ENCODE measurements at regions not wholly inside any gene's neighbourhood (a gene's known extent, or its start where the extent isn't known, plus 50 kb on each side); places are given as distances from the start of the nearest gene placed in this dataset.

- no peaks in the 10 kb centered on the region for H3K27me3 ChIP-seq (ENCODE audit: insufficient read depth, low read depth, low read length)
- no peaks in the 10 kb centered on the region for H3K36me3 ChIP-seq (ENCODE audit: insufficient read depth, low read length)
- H4K20me1 ChIP-seq (ENCODE audit: insufficient read depth) = no peaks in the 10 kb centered on the region
- H3F3A ChIP-seq (ENCODE audit: insufficient read depth, low read length, poor library complexity, severe bottlenecking) = no peaks in the 10 kb centered on the region
- TF ChIP-seq POLR2AphosphoS5 (IDR thresholded peaks at IDR 0.05) (peak; percentile 55), EP300 (conservative IDR thresholded peaks at IDR 0.05; ENCODE audit: poor library complexity, severe bottlenecking) (peak; percentile 61), SMC3 (conservative IDR thresholded peaks at IDR 0.05; ENCODE audit: poor library complexity) (no peak), EZH2 (IDR thresholded peaks at IDR 0.05; ENCODE audit: borderline replicate concordance, insufficient read depth, low read length, poor library complexity, severe bottlenecking) (no peak), MXI1 (conservative IDR thresholded peaks at IDR 0.05; ENCODE audit: poor library complexity, severe bottlenecking) (peak; percentile 20)
- TF ChIP-seq, protein P1, sequence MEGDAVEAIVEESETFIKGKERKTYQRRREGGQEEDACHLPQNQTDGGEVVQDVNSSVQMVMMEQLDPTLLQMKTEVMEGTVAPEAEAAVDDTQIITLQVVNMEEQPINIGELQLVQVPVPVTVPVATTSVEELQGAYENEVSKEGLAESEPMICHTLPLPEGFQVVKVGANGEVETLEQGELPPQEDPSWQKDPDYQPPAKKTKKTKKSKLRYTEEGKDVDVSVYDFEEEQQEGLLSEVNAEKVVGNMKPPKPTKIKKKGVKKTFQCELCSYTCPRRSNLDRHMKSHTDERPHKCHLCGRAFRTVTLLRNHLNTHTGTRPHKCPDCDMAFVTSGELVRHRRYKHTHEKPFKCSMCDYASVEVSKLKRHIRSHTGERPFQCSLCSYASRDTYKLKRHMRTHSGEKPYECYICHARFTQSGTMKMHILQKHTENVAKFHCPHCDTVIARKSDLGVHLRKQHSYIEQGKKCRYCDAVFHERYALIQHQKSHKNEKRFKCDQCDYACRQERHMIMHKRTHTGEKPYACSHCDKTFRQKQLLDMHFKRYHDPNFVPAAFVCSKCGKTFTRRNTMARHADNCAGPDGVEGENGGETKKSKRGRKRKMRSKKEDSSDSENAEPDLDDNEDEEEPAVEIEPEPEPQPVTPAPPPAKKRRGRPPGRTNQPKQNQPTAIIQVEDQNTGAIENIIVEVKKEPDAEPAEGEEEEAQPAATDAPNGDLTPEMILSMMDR (IDR thresholded peaks at IDR 0.05; ENCODE audit: poor library complexity, severe bottlenecking) = no peak
- no peaks in the 10 kb centered on the region for H3K9me3 ChIP-seq (ENCODE audit: low read length)
- H3K4me3 ChIP-seq (ENCODE audit: low read length) = peak overlapping the region; percentile 35
- H2AFZ ChIP-seq (ENCODE audit: low read depth, low read length) = no peak overlapping the region
- peak overlapping the region; percentile 60 for H3K27ac ChIP-seq (ENCODE audit: low read length)
- H3K9ac ChIP-seq (ENCODE audit: low read length) = peak overlapping the region; percentile 34
- H3K4me2 ChIP-seq (ENCODE audit: low read length) = no peak overlapping the region
- H3K9me2 ChIP-seq (ENCODE audit: insufficient read depth, low read length) = no peaks in the 10 kb centered on the region
- H3K79me2 ChIP-seq (replicated peaks; ENCODE audit: insufficient read depth, low read length) = no peaks in the 10 kb centered on the region
Observed at GRCh38 chr15:77810130-77810571, 177.4 kb upstream of the LINGO1 start.

DNA sequence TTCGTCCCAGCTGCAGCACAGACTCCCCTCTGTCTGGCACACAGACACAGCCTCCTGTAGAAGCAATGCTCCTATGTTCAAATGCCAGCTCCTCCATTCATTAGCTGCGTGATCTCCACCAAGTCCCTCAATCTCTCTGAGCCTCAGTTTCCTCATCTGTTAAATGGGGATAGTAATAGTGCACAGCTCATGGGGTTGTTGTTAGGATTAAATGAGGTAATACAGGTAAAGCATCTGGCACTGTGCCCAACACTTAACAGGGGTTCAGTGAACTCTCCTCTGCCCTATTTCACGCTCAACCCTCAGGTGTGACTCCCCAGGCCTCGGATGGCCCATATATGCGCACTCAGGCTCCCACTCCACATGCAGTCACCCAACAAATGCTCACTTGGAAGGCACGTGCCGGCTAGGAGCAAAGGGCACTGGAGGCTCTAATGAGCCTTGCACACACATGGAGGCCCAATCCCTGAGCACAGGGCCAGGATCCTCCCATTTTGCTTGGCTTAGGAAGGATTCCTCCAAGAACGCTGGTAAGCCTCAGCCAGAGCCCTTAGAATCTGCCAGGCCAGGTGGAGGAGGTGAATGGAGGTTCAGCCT is 176.0 kb upstream of the LINGO1 start:
- Histone ChIP-seq H3K27ac (ENCODE audit: low read length) (no peak overlapping the region), H4K20me1 (ENCODE audit: insufficient read depth) (no peaks in the 10 kb centered on the region), H3K9me3 (ENCODE audit: low read length) (no peaks in the 10 kb centered on the region), H3F3A (ENCODE audit: insufficient read depth, low read length, poor library complexity, severe bottlenecking) (no peaks in the 10 kb centered on the region), H3K4me3 (ENCODE audit: low read length) (no peak overlapping the region), H3K36me3 (ENCODE audit: insufficient read depth, low read length) (no peaks in the 10 kb centered on the region), H3K4me2 (ENCODE audit: low read length) (no peak overlapping the region), H2AFZ (ENCODE audit: low read depth, low read length) (no peak overlapping the region), H3K9me2 (ENCODE audit: insufficient read depth, low read length) (no peaks in the 10 kb centered on the region), H3K9ac (ENCODE audit: low read length) (no peak overlapping the region), H3K27me3 (ENCODE audit: insufficient read depth, low read depth, low read length) (no peaks in the 10 kb centered on the region), H3K79me2 (replicated peaks; ENCODE audit: insufficient read depth, low read length) (no peaks in the 10 kb centered on the region)
- no peak for TF ChIP-seq MXI1 (conservative IDR thresholded peaks at IDR 0.05; ENCODE audit: poor library complexity, severe bottlenecking)
- no peak for TF ChIP-seq EP300 (conservative IDR thresholded peaks at IDR 0.05; ENCODE audit: poor library complexity, severe bottlenecking)
- TF ChIP-seq SMC3 (conservative IDR thresholded peaks at IDR 0.05; ENCODE audit: poor library complexity) = no peak
- no peak for TF ChIP-seq REST (IDR thresholded peaks at IDR 0.05; ENCODE audit: borderline replicate concordance)
- no peak for TF ChIP-seq POLR2AphosphoS5 (IDR thresholded peaks at IDR 0.05)
- no peak for TF ChIP-seq RAD21 (conservative IDR thresholded peaks at IDR 0.05)
- TF ChIP-seq, protein P1 (IDR thresholded peaks at IDR 0.05; ENCODE audit: poor library complexity, severe bottlenecking) = no peak

Data from neural cell (in vitro differentiated cells).